ENCODE measurements at regions not wholly inside any gene's neighbourhood (a gene's known extent, or its start where the extent isn't known, plus 50 kb on each side); places are given as distances from the start of the nearest gene placed in this dataset.

DNA sequence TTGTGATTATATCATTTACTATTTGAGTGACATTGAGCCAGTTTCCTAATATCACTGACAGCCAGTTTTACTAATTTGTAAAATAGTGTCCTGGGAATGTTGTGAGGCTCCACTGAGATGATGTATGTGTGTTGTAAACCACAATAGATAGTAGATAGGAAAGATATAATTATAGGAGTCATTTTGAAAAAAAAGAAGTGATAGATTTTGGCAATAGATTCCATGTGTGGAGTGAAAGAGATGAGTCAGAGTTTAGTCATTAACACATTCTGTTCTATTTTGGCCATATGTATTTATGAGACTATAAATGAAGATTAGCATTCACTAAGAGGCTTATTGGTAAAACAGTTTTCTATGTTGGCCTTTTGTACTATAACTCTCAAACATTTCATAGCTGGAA lies 388.2 kb downstream of the FAM170A start:
- Histone ChIP-seq H3K4me3 (ENCODE audit: control extremely low read depth in 1 of 5, extremely low read depth in 1 of 5, insufficient read depth in 1 of 5, low read depth in 2 of 5, low read length in 4 of 5) (no peak overlapping the region), H3K79me2 (ENCODE audit: control insufficient read depth, insufficient read depth, low read length) (no peaks in the 10 kb centered on the region), H3K36me3 (replicated peaks in 1 of 2; ENCODE audit: control extremely low read depth in 1 of 2, control insufficient read depth in 1 of 2, extremely low read depth in 1 of 2, insufficient read depth in 2 of 2, low read length in 1 of 2) (no peaks in the 10 kb centered on the region), H4K20me1 (ENCODE audit: control insufficient read depth, insufficient read depth, low read length, poor library complexity, severe bottlenecking) (no peaks in the 10 kb centered on the region), H3K9me3 (ENCODE audit: control extremely low read depth in 1 of 3, control insufficient read depth in 2 of 3, insufficient read depth in 1 of 3, low read length in 2 of 3) (no peaks in the 10 kb centered on the region), H3K4me2 (replicated peaks; ENCODE audit: low read depth, low read length, poor library complexity, severe bottlenecking) (no peak overlapping the region), H2AFZ (ENCODE audit: insufficient read depth, low read depth, low read length, poor library complexity, severe bottlenecking) (no peak overlapping the region), H3K4me1 (ENCODE audit: control insufficient read depth in 2 of 2, insufficient read depth in 2 of 2, low read length in 2 of 2) (no peaks in the 10 kb centered on the region), H3K27me3 (replicated peaks in 1 of 4; ENCODE audit: control extremely low read depth in 1 of 4, control insufficient read depth in 3 of 4, insufficient read depth in 4 of 4, low read length in 3 of 4) (no peaks in the 10 kb centered on the region), H3K9ac (ENCODE audit: low read length) (no peak overlapping the region), H3K27ac (ENCODE audit: low read length in 2 of 2) (no peak overlapping the region)
- ChIA-PET POLR2A (no interaction called here), CTCF (no interaction called here)
- Mint-ChIP-seq H3K27me3 (no peaks in the 10 kb centered on the region), H3K27ac (no peak overlapping the region), H3K9me3 (ENCODE audit: insufficient read depth) (no peaks in the 10 kb centered on the region), H3K4me3 (no peak overlapping the region), H3K4me1 (no peaks in the 10 kb centered on the region)
- intact Hi-C loops (cut with micrococcal nuclease), result no loop called here
- no peak for ATAC-seq (ENCODE audit: low read depth)
- TF ChIP-seq, protein P1, sequence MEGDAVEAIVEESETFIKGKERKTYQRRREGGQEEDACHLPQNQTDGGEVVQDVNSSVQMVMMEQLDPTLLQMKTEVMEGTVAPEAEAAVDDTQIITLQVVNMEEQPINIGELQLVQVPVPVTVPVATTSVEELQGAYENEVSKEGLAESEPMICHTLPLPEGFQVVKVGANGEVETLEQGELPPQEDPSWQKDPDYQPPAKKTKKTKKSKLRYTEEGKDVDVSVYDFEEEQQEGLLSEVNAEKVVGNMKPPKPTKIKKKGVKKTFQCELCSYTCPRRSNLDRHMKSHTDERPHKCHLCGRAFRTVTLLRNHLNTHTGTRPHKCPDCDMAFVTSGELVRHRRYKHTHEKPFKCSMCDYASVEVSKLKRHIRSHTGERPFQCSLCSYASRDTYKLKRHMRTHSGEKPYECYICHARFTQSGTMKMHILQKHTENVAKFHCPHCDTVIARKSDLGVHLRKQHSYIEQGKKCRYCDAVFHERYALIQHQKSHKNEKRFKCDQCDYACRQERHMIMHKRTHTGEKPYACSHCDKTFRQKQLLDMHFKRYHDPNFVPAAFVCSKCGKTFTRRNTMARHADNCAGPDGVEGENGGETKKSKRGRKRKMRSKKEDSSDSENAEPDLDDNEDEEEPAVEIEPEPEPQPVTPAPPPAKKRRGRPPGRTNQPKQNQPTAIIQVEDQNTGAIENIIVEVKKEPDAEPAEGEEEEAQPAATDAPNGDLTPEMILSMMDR (IDR thresholded peaks at IDR 0.05), result no peak
- TF ChIP-seq EZH2 (IDR thresholded peaks at IDR 0.05; ENCODE audit: borderline replicate concordance, insufficient read depth, low read depth, low read length, poor library complexity, severe bottlenecking), result no peak
- DNase-seq, result no peak

DNA sequence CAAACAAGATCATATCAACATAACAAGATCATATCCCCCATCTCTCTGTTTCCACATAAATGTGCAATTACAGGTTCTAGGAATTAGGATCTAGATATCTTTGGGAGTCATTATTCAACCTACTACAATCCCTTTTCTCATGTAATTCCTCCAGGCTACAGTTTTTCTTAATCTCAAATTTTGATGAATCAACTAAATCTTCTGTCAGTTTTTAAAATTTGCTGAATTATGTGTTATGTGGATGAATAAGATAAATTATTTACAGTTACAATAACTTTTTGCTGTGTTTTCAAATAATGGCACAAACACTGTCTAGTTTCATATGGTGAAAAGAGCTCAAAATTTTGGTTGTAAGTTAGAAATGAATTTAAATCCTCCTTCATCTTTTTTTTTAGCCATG lies 405.8 kb downstream of the FAM170A start:
- Mint-ChIP-seq H3K4me1 (no peaks in the 10 kb centered on the region), H3K27me3 (no peaks in the 10 kb centered on the region), H3K4me3 (no peak overlapping the region), H3K9me3 (ENCODE audit: insufficient read depth) (no peaks in the 10 kb centered on the region), H3K27ac (no peak overlapping the region)
- Histone ChIP-seq H3K4me3 (ENCODE audit: control extremely low read depth in 1 of 5, extremely low read depth in 1 of 5, insufficient read depth in 1 of 5, low read depth in 2 of 5, low read length in 4 of 5) (no peak overlapping the region), H3K36me3 (replicated peaks in 1 of 2; ENCODE audit: control extremely low read depth in 1 of 2, control insufficient read depth in 1 of 2, extremely low read depth in 1 of 2, insufficient read depth in 2 of 2, low read length in 1 of 2) (no peaks in the 10 kb centered on the region), H3K4me2 (replicated peaks; ENCODE audit: low read depth, low read length, poor library complexity, severe bottlenecking) (no peak overlapping the region), H4K20me1 (ENCODE audit: control insufficient read depth, insufficient read depth, low read length, poor library complexity, severe bottlenecking) (no peaks in the 10 kb centered on the region), H3K4me1 (ENCODE audit: control insufficient read depth in 2 of 2, insufficient read depth in 2 of 2, low read length in 2 of 2) (no peaks in the 10 kb centered on the region), H3K79me2 (ENCODE audit: control insufficient read depth, insufficient read depth, low read length) (no peaks in the 10 kb centered on the region), H3K9me3 (ENCODE audit: control extremely low read depth in 1 of 3, control insufficient read depth in 2 of 3, insufficient read depth in 1 of 3, low read length in 2 of 3) (no peaks in the 10 kb centered on the region), H2AFZ (ENCODE audit: insufficient read depth, low read depth, low read length, poor library complexity, severe bottlenecking) (no peak overlapping the region), H3K27ac (ENCODE audit: low read length in 2 of 2) (no peak overlapping the region), H3K9ac (ENCODE audit: low read length) (no peak overlapping the region), H3K27me3 (replicated peaks in 1 of 4; ENCODE audit: control extremely low read depth in 1 of 4, control insufficient read depth in 3 of 4, insufficient read depth in 4 of 4, low read length in 3 of 4) (no peaks in the 10 kb centered on the region)
- DNase-seq (no peak), ATAC-seq (ENCODE audit: low read depth) (no peak)
- POLR2A ChIA-PET, result no interaction called here
- intact Hi-C loops (cut with micrococcal nuclease), result no loop called here
- no peak for TF ChIP-seq EZH2 (IDR thresholded peaks at IDR 0.05; ENCODE audit: borderline replicate concordance, insufficient read depth, low read depth, low read length, poor library complexity, severe bottlenecking)
- TF ChIP-seq, protein P1 (IDR thresholded peaks at IDR 0.05), result no peak
- CTCF ChIA-PET, result no interaction called here

Measured in B cell (primary cell).